HEK293 (cell line): ENCODE measurements at regions not wholly inside any gene's neighbourhood (a gene's known extent, or its start where the extent isn't known, plus 50 kb on each side); places are given as distances from the start of the nearest gene placed in this dataset.

Source experiments
- BCL6B ChIP-seq: fragments of 450-650 bp; formaldehyde crosslinking; IDR thresholded peaks from 2 replicates; pipeline ENCODE4 v1.5.1; 2017; ENCODE audit warnings: missing biosample characterization, missing genetic modification characterization
- EGR2 ChIP-seq: fragments of 450-650 bp; formaldehyde crosslinking; IDR thresholded peaks from 2 replicates; pipeline ENCODE4 v1.5.1; 2016; ENCODE audit warnings: low read depth, missing biosample characterization, missing genetic modification characterization
- SP2 ChIP-seq: fragments of 450-650 bp; formaldehyde crosslinking; IDR thresholded peaks from 2 replicates; pipeline ENCODE4 v1.5.1; 2016; ENCODE audit warnings: missing biosample characterization, missing genetic modification characterization
- ZNF18 ChIP-seq: fragments of 450-650 bp; formaldehyde crosslinking; IDR thresholded peaks from 2 replicates; pipeline ENCODE4 v1.5.1; 2016; ENCODE audit warnings: missing biosample characterization, missing genetic modification characterization
- ZNF324 ChIP-seq: fragments of 450-650 bp; formaldehyde crosslinking; IDR thresholded peaks from 2 replicates; pipeline ENCODE4 v1.5.1; 2016; ENCODE audit warnings: missing biosample characterization, missing genetic modification characterization
- ZNF394 ChIP-seq: fragments of 450-650 bp; formaldehyde crosslinking; IDR thresholded peaks from 2 replicates; pipeline ENCODE4 v1.5.1; 2016; ENCODE audit warnings: missing biosample characterization, missing genetic modification characterization, mild to moderate bottlenecking, moderate library complexity, borderline replicate concordance
- ZNF639 ChIP-seq: fragments of 450-650 bp; formaldehyde crosslinking; IDR thresholded peaks from 2 replicates; pipeline ENCODE4 v1.5.1; 2016; ENCODE audit warnings: missing biosample characterization, missing genetic modification characterization
- TF ChIP-seq, protein P1 (sequence below): fragments of 450-650 bp; formaldehyde crosslinking; IDR thresholded peaks from 2 replicates; pipeline ENCODE4 v1.5.1; 2016; ENCODE audit warnings: missing biosample characterization, missing genetic modification characterization
- TF ChIP-seq, protein P2 (sequence below): fragments of 450-650 bp; formaldehyde crosslinking; IDR thresholded peaks from 2 replicates; pipeline ENCODE4 v1.5.1; 2016; ENCODE audit warnings: missing biosample characterization, missing genetic modification characterization

DNA sequence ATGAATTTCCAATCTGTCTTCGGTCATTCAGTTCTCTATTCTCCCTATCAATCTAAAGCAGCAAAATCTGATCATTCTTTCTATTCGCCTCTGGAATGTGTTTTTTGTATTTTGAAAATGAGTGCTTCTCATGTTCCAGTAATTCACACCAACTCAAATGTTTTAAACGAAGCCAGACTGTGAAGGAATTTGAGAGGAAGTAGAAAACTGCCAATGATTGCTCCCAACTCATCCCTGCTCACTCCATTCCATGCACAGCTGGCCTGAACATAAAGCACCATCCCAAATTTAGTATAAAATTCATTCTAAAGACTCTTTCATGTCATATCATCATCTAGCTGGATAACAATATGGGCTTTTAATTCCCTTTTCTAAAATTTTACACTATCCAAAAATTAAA lies 123.8 kb downstream of the DUSP6 start:
- TF ChIP-seq ZNF324 (tag by site-specific recombination) (no peak), BCL6B (tag by site-specific recombination) (no peak), SP2 (no peak), ZNF394 (tag by site-specific recombination) (no peak), ZNF639 (tag by site-specific recombination) (no peak), EGR2 (no peak), ZNF18 (tag by site-specific recombination) (no peak)
- TF ChIP-seq, protein P1, sequence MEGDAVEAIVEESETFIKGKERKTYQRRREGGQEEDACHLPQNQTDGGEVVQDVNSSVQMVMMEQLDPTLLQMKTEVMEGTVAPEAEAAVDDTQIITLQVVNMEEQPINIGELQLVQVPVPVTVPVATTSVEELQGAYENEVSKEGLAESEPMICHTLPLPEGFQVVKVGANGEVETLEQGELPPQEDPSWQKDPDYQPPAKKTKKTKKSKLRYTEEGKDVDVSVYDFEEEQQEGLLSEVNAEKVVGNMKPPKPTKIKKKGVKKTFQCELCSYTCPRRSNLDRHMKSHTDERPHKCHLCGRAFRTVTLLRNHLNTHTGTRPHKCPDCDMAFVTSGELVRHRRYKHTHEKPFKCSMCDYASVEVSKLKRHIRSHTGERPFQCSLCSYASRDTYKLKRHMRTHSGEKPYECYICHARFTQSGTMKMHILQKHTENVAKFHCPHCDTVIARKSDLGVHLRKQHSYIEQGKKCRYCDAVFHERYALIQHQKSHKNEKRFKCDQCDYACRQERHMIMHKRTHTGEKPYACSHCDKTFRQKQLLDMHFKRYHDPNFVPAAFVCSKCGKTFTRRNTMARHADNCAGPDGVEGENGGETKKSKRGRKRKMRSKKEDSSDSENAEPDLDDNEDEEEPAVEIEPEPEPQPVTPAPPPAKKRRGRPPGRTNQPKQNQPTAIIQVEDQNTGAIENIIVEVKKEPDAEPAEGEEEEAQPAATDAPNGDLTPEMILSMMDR, result no peak
- TF ChIP-seq, protein P2, sequence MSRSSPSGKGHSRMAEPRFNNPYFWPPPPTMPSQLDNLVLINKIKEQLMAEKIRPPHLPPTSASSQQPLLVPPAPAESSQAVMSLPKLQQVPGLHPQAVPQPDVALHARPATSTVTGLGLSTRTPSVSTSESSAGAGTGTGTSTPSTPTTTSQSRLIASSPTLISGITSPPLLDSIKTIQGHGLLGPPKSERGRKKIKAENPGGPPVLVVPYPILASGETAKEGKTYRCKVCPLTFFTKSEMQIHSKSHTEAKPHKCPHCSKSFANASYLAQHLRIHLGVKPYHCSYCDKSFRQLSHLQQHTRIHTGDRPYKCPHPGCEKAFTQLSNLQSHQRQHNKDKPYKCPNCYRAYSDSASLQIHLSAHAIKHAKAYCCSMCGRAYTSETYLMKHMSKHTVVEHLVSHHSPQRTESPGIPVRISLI (tag by site-specific recombination), result no peak
